ENCODE measurements at regions not wholly inside any gene's neighbourhood (a gene's known extent, or its start where the extent isn't known, plus 50 kb on each side); places are given as distances from the start of the nearest gene placed in this dataset.

- TF ChIP-seq CHD7 (IDR thresholded peaks at IDR 0.05; ENCODE audit: insufficient replicate concordance, low read length), result no peak
Measured at GRCh38 chr3:24943961-24944360, 449.3 kb upstream of the THRB start (continued).

Measured in H1 (cell line).